ENCODE measurements at regions not wholly inside any gene's neighbourhood (a gene's known extent, or its start where the extent isn't known, plus 50 kb on each side); places are given as distances from the start of the nearest gene placed in this dataset.

DNA sequence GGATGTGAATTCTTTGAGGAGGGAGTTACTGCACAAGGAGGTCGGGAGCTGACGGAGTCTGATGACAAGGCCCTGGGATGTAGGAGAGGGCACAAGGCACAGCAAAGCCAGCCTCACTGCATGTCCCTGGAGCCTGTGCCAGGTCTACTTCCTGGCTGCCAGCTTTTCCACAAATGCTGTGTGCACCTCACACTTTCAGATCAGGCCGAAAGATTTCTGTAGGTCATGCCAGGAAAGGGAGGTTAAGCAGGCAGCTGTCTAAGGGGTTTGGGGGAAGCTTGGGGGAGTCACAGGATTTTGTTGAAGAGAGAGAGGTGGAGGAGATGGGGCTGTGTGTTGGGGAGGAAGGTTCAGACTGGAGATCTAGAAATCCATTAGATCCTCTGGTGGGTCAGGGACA, 792.5 kb downstream of the KCNJ18 start:
- DNase-seq (ENCODE audit: low read depth, low spot score): no peak
- H3K9ac ChIP-seq (ENCODE audit: insufficient read length, low read depth): no peak overlapping the region
- H3K4me1 ChIP-seq (ENCODE audit: insufficient read depth, insufficient read length): no peaks in the 10 kb centered on the region
- TF ChIP-seq YY1 (IDR thresholded peaks at IDR 0.05; ENCODE audit: insufficient read depth, insufficient read length) (no peak), ZNF274 (IDR thresholded peaks at IDR 0.05; ENCODE audit: low read depth, low read length) (no peak), SUZ12 (IDR thresholded peaks at IDR 0.05; ENCODE audit: extremely low read depth, insufficient read depth, insufficient read length) (no peak)
- H3K27me3 ChIP-seq (ENCODE audit: insufficient read depth, insufficient read length): no peaks in the 10 kb centered on the region
- no peaks in the 10 kb centered on the region for H3K36me3 ChIP-seq (ENCODE audit: insufficient read depth, insufficient read length, low read length)
- no peak overlapping the region for H3K4me3 ChIP-seq (ENCODE audit: insufficient read length, low read depth)
- H3K9me3 ChIP-seq (ENCODE audit: insufficient read depth, low read length): no peaks in the 10 kb centered on the region; the same call in 1 of the 2 replicates

- Histone ChIP-seq H3K27me3 (ENCODE audit: insufficient read depth, insufficient read length) (no peaks in the 10 kb centered on the region), H3K9ac (ENCODE audit: insufficient read length, low read depth) (no peak overlapping the region), H3K4me1 (ENCODE audit: insufficient read depth, insufficient read length) (no peaks in the 10 kb centered on the region), H3K36me3 (ENCODE audit: insufficient read depth, insufficient read length, low read length) (no peaks in the 10 kb centered on the region), H3K9me3 (ENCODE audit: insufficient read depth, low read length) (no peaks in the 10 kb centered on the region; the same call in 1 of the 2 replicates), H3K4me3 (ENCODE audit: insufficient read length, low read depth) (no peak overlapping the region)
- TF ChIP-seq YY1 (IDR thresholded peaks at IDR 0.05; ENCODE audit: insufficient read depth, insufficient read length) (no peak), ZNF274 (IDR thresholded peaks at IDR 0.05; ENCODE audit: low read depth, low read length) (no peak), SUZ12 (IDR thresholded peaks at IDR 0.05; ENCODE audit: extremely low read depth, insufficient read depth, insufficient read length) (no peak)
- no peak for DNase-seq (ENCODE audit: low read depth, low spot score)
These were observed 798.1 kb downstream of the KCNJ18 start for GRCh38 chr17:22490399-22490798.

- no peak overlapping the region for H3K4me3 ChIP-seq (ENCODE audit: insufficient read length, low read depth)
- DNase-seq (ENCODE audit: low read depth, low spot score): no peak
- H3K9ac ChIP-seq (ENCODE audit: insufficient read length, low read depth): no peak overlapping the region
- no peaks in the 10 kb centered on the region for H3K4me1 ChIP-seq (ENCODE audit: insufficient read depth, insufficient read length)
- H3K27me3 ChIP-seq (ENCODE audit: insufficient read depth, insufficient read length): no peaks in the 10 kb centered on the region
- no peaks in the 10 kb centered on the region for H3K9me3 ChIP-seq (ENCODE audit: insufficient read depth, low read length)
- no peaks in the 10 kb centered on the region for H3K36me3 ChIP-seq (ENCODE audit: insufficient read depth, insufficient read length, low read length)
- no peak for TF ChIP-seq YY1 (IDR thresholded peaks at IDR 0.05; ENCODE audit: insufficient read depth, insufficient read length)
- TF ChIP-seq SUZ12 (IDR thresholded peaks at IDR 0.05; ENCODE audit: extremely low read depth, insufficient read depth, insufficient read length): no peak
- no peak for TF ChIP-seq ZNF274 (IDR thresholded peaks at IDR 0.05; ENCODE audit: low read depth, low read length)
These were observed 800.0 kb downstream of the KCNJ18 start for GRCh38 chr17:22492331-22492730.

GRCh38 chr17:22496450-22496849, 804.1 kb downstream of the KCNJ18 start:
- Histone ChIP-seq H3K9me3 (ENCODE audit: insufficient read depth, low read length) (no peaks in the 10 kb centered on the region), H3K4me3 (ENCODE audit: insufficient read length, low read depth) (no peak overlapping the region), H3K4me1 (ENCODE audit: insufficient read depth, insufficient read length) (no peaks in the 10 kb centered on the region), H3K27me3 (ENCODE audit: insufficient read depth, insufficient read length) (no peaks in the 10 kb centered on the region), H3K9ac (ENCODE audit: insufficient read length, low read depth) (no peak overlapping the region), H3K36me3 (ENCODE audit: insufficient read depth, insufficient read length, low read length) (no peaks in the 10 kb centered on the region)
- DNase-seq (ENCODE audit: low read depth, low spot score): no peak
- TF ChIP-seq ZNF274 (IDR thresholded peaks at IDR 0.05; ENCODE audit: low read depth, low read length) (no peak), SUZ12 (IDR thresholded peaks at IDR 0.05; ENCODE audit: extremely low read depth, insufficient read depth, insufficient read length) (no peak), YY1 (IDR thresholded peaks at IDR 0.05; ENCODE audit: insufficient read depth, insufficient read length) (no peak)

GRCh38 chr17:22503322-22503899, 811.1 kb downstream of the KCNJ18 start:
- Histone ChIP-seq H3K9ac (ENCODE audit: insufficient read length, low read depth) (no peak overlapping the region), H3K4me3 (ENCODE audit: insufficient read length, low read depth) (no peak overlapping the region), H3K4me1 (ENCODE audit: insufficient read depth, insufficient read length) (no peaks in the 10 kb centered on the region), H3K9me3 (ENCODE audit: insufficient read depth, low read length) (no peaks in the 10 kb centered on the region), H3K36me3 (ENCODE audit: insufficient read depth, insufficient read length, low read length) (no peaks in the 10 kb centered on the region), H3K27me3 (ENCODE audit: insufficient read depth, insufficient read length) (no peaks in the 10 kb centered on the region)
- TF ChIP-seq YY1 (IDR thresholded peaks at IDR 0.05; ENCODE audit: insufficient read depth, insufficient read length): no peak
- no peak for TF ChIP-seq ZNF274 (IDR thresholded peaks at IDR 0.05; ENCODE audit: low read depth, low read length)
- TF ChIP-seq SUZ12 (IDR thresholded peaks at IDR 0.05; ENCODE audit: extremely low read depth, insufficient read depth, insufficient read length): no peak
- DNase-seq (ENCODE audit: low read depth, low spot score): no peak

- TF ChIP-seq ZNF274 (IDR thresholded peaks at IDR 0.05; ENCODE audit: low read depth, low read length) (no peak), SUZ12 (IDR thresholded peaks at IDR 0.05; ENCODE audit: extremely low read depth, insufficient read depth, insufficient read length) (no peak), YY1 (IDR thresholded peaks at IDR 0.05; ENCODE audit: insufficient read depth, insufficient read length) (no peak)
- no peak for DNase-seq (ENCODE audit: low read depth, low spot score)
- no peak overlapping the region for H3K9ac ChIP-seq (ENCODE audit: insufficient read length, low read depth)
- no peaks in the 10 kb centered on the region for H3K4me1 ChIP-seq (ENCODE audit: insufficient read depth, insufficient read length)
- no peaks in the 10 kb centered on the region for H3K9me3 ChIP-seq (ENCODE audit: insufficient read depth, low read length)
- H3K27me3 ChIP-seq (ENCODE audit: insufficient read depth, insufficient read length): no peaks in the 10 kb centered on the region
- H3K4me3 ChIP-seq (ENCODE audit: insufficient read length, low read depth): no peak overlapping the region
- H3K36me3 ChIP-seq (ENCODE audit: insufficient read depth, insufficient read length, low read length): no peaks in the 10 kb centered on the region
These were observed 813.3 kb downstream of the KCNJ18 start for GRCh38 chr17:22505660-22506059.

- no peak overlapping the region for H3K4me3 ChIP-seq (ENCODE audit: insufficient read length, low read depth)
- H3K36me3 ChIP-seq (ENCODE audit: insufficient read depth, insufficient read length, low read length): no peaks in the 10 kb centered on the region
- no peaks in the 10 kb centered on the region for H3K4me1 ChIP-seq (ENCODE audit: insufficient read depth, insufficient read length)
- H3K9me3 ChIP-seq (ENCODE audit: insufficient read depth, low read length): no peaks in the 10 kb centered on the region
- H3K9ac ChIP-seq (ENCODE audit: insufficient read length, low read depth): no peak overlapping the region
- no peak for DNase-seq (ENCODE audit: low read depth, low spot score)
- no peaks in the 10 kb centered on the region for H3K27me3 ChIP-seq (ENCODE audit: insufficient read depth, insufficient read length)
- TF ChIP-seq ZNF274 (IDR thresholded peaks at IDR 0.05; ENCODE audit: low read depth, low read length) (no peak), SUZ12 (IDR thresholded peaks at IDR 0.05; ENCODE audit: extremely low read depth, insufficient read depth, insufficient read length) (no peak), YY1 (IDR thresholded peaks at IDR 0.05; ENCODE audit: insufficient read depth, insufficient read length) (no peak)
These were observed 813.9 kb downstream of the KCNJ18 start for GRCh38 chr17:22506231-22506630.

Measured in NT2/D1 (cell line).